DND-41 (cell line): ENCODE measurements at regions not wholly inside any gene's neighbourhood (a gene's known extent, or its start where the extent isn't known, plus 50 kb on each side); places are given as distances from the start of the nearest gene placed in this dataset.

Experiments
- CTCF ChIP-seq: IDR thresholded peaks from 2 replicates; pipeline ENCODE4 v1.5.1; 2012; ENCODE audit warnings: borderline replicate concordance, low read length, moderate library complexity, mild to moderate bottlenecking; ENCODE audit not compliant: poor library complexity, severe bottlenecking; ENCODE audit errors: extremely low read depth
- EZH2 ChIP-seq: IDR thresholded peaks from 3 replicates; pipeline ENCODE4 v1.6.1; 2012; ENCODE audit warnings: borderline replicate concordance, low read depth, mild to moderate bottlenecking, moderate library complexity, low read length, inconsistent platforms; ENCODE audit not compliant: severe bottlenecking

DNA sequence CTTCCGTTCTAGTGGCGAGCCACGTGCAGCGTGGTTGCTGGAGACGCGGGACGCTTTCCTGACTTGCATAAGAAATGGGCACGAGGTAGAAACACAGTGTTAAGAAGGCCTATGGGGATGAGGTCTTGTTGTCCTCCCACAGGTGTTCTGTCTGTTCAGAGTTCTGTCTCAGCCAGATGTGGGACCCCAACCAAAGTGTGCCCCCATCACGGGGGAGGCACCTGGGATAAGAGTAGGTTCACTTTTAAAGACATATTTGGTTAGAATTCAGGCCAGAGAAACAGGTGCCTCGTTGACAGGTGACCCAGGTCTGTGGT lies 56.0 kb upstream of the PITRM1 start:
- no peak for TF ChIP-seq CTCF
- no peak for TF ChIP-seq EZH2
